ENCODE measurements at regions not wholly inside any gene's neighbourhood (a gene's known extent, or its start where the extent isn't known, plus 50 kb on each side); places are given as distances from the start of the nearest gene placed in this dataset.

GRCh38 chr6:78427386-78427785 is 440.0 kb upstream of the IRAK1BP1 start (continued):
- TF ChIP-seq CREB5 (CRISPR knock-in tag; IDR thresholded peaks at IDR 0.05; ENCODE audit: low read depth) (no peak), TCF4 (CRISPR knock-in tag; IDR thresholded peaks at IDR 0.05; ENCODE audit: borderline replicate concordance) (no peak), BACH2 (CRISPR knock-in tag; IDR thresholded peaks at IDR 0.05; ENCODE audit: borderline replicate concordance) (no peak), GLIS3 (CRISPR knock-in tag; IDR thresholded peaks at IDR 0.05) (no peak), ESRRG (CRISPR knock-in tag; IDR thresholded peaks at IDR 0.05) (no peak), ZC3H10 (CRISPR knock-in tag; IDR thresholded peaks at IDR 0.05) (no peak), TOX (CRISPR knock-in tag; IDR thresholded peaks at IDR 0.05; ENCODE audit: borderline replicate concordance) (no peak), ARNTL (CRISPR knock-in tag; IDR thresholded peaks at IDR 0.05; ENCODE audit: borderline replicate concordance, low read depth) (no peak)

GRCh38 chr6:78430521-78430920 is 436.8 kb upstream of the IRAK1BP1 start:
- ATAC-seq: no peak
- TF ChIP-seq BACH2 (CRISPR knock-in tag; IDR thresholded peaks at IDR 0.05; ENCODE audit: borderline replicate concordance) (no peak), ZNF565 (CRISPR knock-in tag; conservative IDR thresholded peaks at IDR 0.05; ENCODE audit: low read depth) (no peak), OSR1 (CRISPR knock-in tag; IDR thresholded peaks at IDR 0.05) (no peak), CSDC2 (CRISPR knock-in tag; IDR thresholded peaks at IDR 0.05) (no peak), CREB5 (CRISPR knock-in tag; IDR thresholded peaks at IDR 0.05; ENCODE audit: low read depth) (no peak), ZNF8 (CRISPR knock-in tag; IDR thresholded peaks at IDR 0.05) (no peak), ZC3H10 (CRISPR knock-in tag; IDR thresholded peaks at IDR 0.05) (no peak), RARB (CRISPR knock-in tag; IDR thresholded peaks at IDR 0.05) (no peak), TCF4 (CRISPR knock-in tag; IDR thresholded peaks at IDR 0.05; ENCODE audit: borderline replicate concordance) (no peak), SNAI2 (CRISPR knock-in tag; IDR thresholded peaks at IDR 0.05) (no peak), ARNTL (CRISPR knock-in tag; IDR thresholded peaks at IDR 0.05; ENCODE audit: borderline replicate concordance, low read depth) (no peak), ZFP30 (CRISPR knock-in tag; IDR thresholded peaks at IDR 0.05) (no peak), ISL1 (CRISPR knock-in tag; IDR thresholded peaks at IDR 0.05) (no peak), PATZ1 (CRISPR knock-in tag; IDR thresholded peaks at IDR 0.05; ENCODE audit: borderline replicate concordance) (no peak)

GRCh38 chr6:78435671-78436070 is 431.7 kb upstream of the IRAK1BP1 start:
- TF ChIP-seq TOX (CRISPR knock-in tag; IDR thresholded peaks at IDR 0.05; ENCODE audit: borderline replicate concordance) (no peak), TSHZ2 (CRISPR knock-in tag; IDR thresholded peaks at IDR 0.05) (no peak), ZNF565 (CRISPR knock-in tag; conservative IDR thresholded peaks at IDR 0.05; ENCODE audit: low read depth) (no peak)
- no peak for ATAC-seq

- ATAC-seq: peak; percentile 61; the same call in 2 of the 3 replicates
- TF ChIP-seq ARNTL (CRISPR knock-in tag; IDR thresholded peaks at IDR 0.05; ENCODE audit: borderline replicate concordance, low read depth): no peak
- TF ChIP-seq PPARA (CRISPR knock-in tag; IDR thresholded peaks at IDR 0.05; ENCODE audit: borderline replicate concordance): no peak
- no peak for TF ChIP-seq ISL1 (CRISPR knock-in tag; IDR thresholded peaks at IDR 0.05)
- TF ChIP-seq BACH2 (CRISPR knock-in tag; IDR thresholded peaks at IDR 0.05; ENCODE audit: borderline replicate concordance): no peak
- TF ChIP-seq POU6F1 (CRISPR knock-in tag; IDR thresholded peaks at IDR 0.05; ENCODE audit: borderline replicate concordance, low read depth): no peak
- TF ChIP-seq PATZ1 (CRISPR knock-in tag; IDR thresholded peaks at IDR 0.05; ENCODE audit: borderline replicate concordance): no peak
- TF ChIP-seq CREB5 (CRISPR knock-in tag; IDR thresholded peaks at IDR 0.05; ENCODE audit: low read depth): no peak
- TF ChIP-seq CSDC2 (CRISPR knock-in tag; IDR thresholded peaks at IDR 0.05): no peak
- no peak for TF ChIP-seq GLIS3 (CRISPR knock-in tag; IDR thresholded peaks at IDR 0.05)
These were observed 431.0 kb upstream of the IRAK1BP1 start for GRCh38 chr6:78436335-78436734.

Measured in SK-N-SH treated with all-trans-retinoic acid at 6 μM for 48 hours (cell line).